Gastrocnemius medialis (tissue), 4 donors: ENCODE measurements at regions not wholly inside any gene's neighbourhood (a gene's known extent, or its start where the extent isn't known, plus 50 kb on each side); places are given as distances from the start of the nearest gene placed in this dataset.
"Not testable (repeated sequence)": the region's sequence is repeated elsewhere in the genome, so short reads cannot be mapped to it uniquely, and the experiment has no call there.

ENCODE experiments used
- ATAC-seq, 2 donors: fragments of 150-250 bp; one replicate each; pipeline ENCODE4 v1.9.1; 2016
- DNase-seq, 2 donors: peaks; one replicate each; pipeline ENCODE4 v3.0.0-alpha.2; 2019
- H3K27ac ChIP-seq, 4 donors: fragments of 200-600 bp; sonication (generic); 1 replicate in 1 of 4; 2 replicates in 3 of 4; pipeline ENCODE4 v1.5.1; 2016 to 2018; ENCODE audit warnings: mild to moderate bottlenecking in 2 of 4, moderate library complexity in 1 of 4
- H3K27me3 ChIP-seq, 3 donors: fragments of 200-600 bp; sonication (generic) in 2 of 3; 1 replicate in 1 of 3; 2 replicates in 2 of 3; pipeline versions ENCODE4 v1.5.1 to v1.6.0; 2016 to 2019; ENCODE audit warnings: mild to moderate bottlenecking in 1 of 3, moderate library complexity in 1 of 3
- H3K36me3 ChIP-seq, 2 donors: fragments of 200-600 bp; sonication (generic) in 1 of 2; one replicate each; pipeline ENCODE4 v1.5.1; 2017 to 2018
- H3K4me1 ChIP-seq, 2 donors: fragments of 200-600 bp; sonication (generic) in 1 of 2; one replicate each; pipeline ENCODE4 v1.5.1; 2016 to 2017; ENCODE audit warnings: mild to moderate bottlenecking in 2 of 2
- H3K4me3 ChIP-seq, 4 donors: fragments of 200-600 bp; sonication (generic) in 3 of 4; 1 replicate in 1 of 4; 2 replicates in 3 of 4; pipeline ENCODE4 v1.5.1; 2016 to 2019; ENCODE audit warnings: mild to moderate bottlenecking in 2 of 4
- H3K9me3 ChIP-seq, 3 donors: fragments of 200-600 bp; sonication (generic) in 2 of 3; 1 replicate in 1 of 3; 2 replicates in 2 of 3; pipeline ENCODE4 v1.5.1; 2016 to 2019
- CTCF ChIP-seq, 5 experiments: fragments of 450-650 bp in 3 of 5; fragments of 200-600 bp in 2 of 5; sonication (generic) in 2 of 5; IDR thresholded peaks in 4 of 5; conservative IDR thresholded peaks in 1 of 5; 1 replicate in 4 of 5; 2 replicates in 1 of 5; pipeline ENCODE4 v1.5.1; 2016 to 2019; ENCODE audit warnings: antibody characterized with exemption in 5 of 5, mild to moderate bottlenecking in 3 of 5, moderate library complexity in 3 of 5
- POLR2A ChIP-seq, 2 donors: fragments of 450-650 bp; IDR thresholded peaks; one replicate each; pipeline ENCODE4 v1.6.1; 2017; ENCODE audit warnings: antibody characterized with exemption in 2 of 2, mild to moderate bottlenecking in 2 of 2, moderate library complexity in 2 of 2
- in situ Hi-C, 4 donors: fragments of 200-750 bp; cut with MboI; loops; one replicate each; pipeline versions ENCODE4 v1.15.0 to v1.8.0; 2017; ENCODE audit warnings: low sequenced_read_pairs in 4 of 4
- intact Hi-C: fragments of 100-400 bp; cut with DNase I; formaldehyde crosslinking; loops from one replicate; pipeline ENCODE4 v1.15.1; 2023; ENCODE audit warnings: low total_unique reads

- no peak for TF ChIP-seq POLR2A (IDR thresholded peaks at IDR 0.05)
- TF ChIP-seq CTCF (IDR thresholded peaks at IDR 0.05 in 4 of 5, conservative IDR thresholded peaks at IDR 0.05 in 1 of 5) = no peak
- Histone ChIP-seq H3K9me3 (no peaks in the 10 kb centered on the region), H3K27ac (no peak overlapping the region), H3K27me3 (no peaks in the 10 kb centered on the region), H3K4me1 (peaks cover 0 to 10% of the 10 kb centered on the region in 2 donors), H3K4me3 (no peak overlapping the region), H3K36me3 (no peaks in the 10 kb centered on the region)
- in situ Hi-C loops = loop anchor here in 1 of 4 donors (10.0 kb wide), 1 partner anchor 122 kb away; no protein-coding TSS in a partner anchor
- no peak for ATAC-seq
- intact Hi-C loops = no loop called here
- DNase-seq = no peak
Observed at GRCh38 chr6:157753291-157753690, 69.8 kb upstream of the SNX9 start.

- H3K4me1 ChIP-seq, H3K27ac ChIP-seq, intact Hi-C loops, H3K9me3 ChIP-seq, DNase-seq, H3K27me3 ChIP-seq, ATAC-seq, H3K36me3 ChIP-seq, H3K4me3 ChIP-seq: not testable (repeated sequence)
- in situ Hi-C loops = loop anchor here in 1 of 4 donors (10.0 kb wide), 1 partner anchor 121 kb away; no protein-coding TSS in a partner anchor
Observed at GRCh38 chr6:157753801-157754200, 69.2 kb upstream of the SNX9 start.

- no peak overlapping the region for H3K4me3 ChIP-seq
- no peak for ATAC-seq
- H3K27me3 ChIP-seq = no peaks in the 10 kb centered on the region
- DNase-seq = no peak
- H3K36me3 ChIP-seq = no peaks in the 10 kb centered on the region
- TF ChIP-seq POLR2A (IDR thresholded peaks at IDR 0.05) = no peak
- TF ChIP-seq CTCF (IDR thresholded peaks at IDR 0.05 in 4 of 5, conservative IDR thresholded peaks at IDR 0.05 in 1 of 5) = no peak
- H3K27ac ChIP-seq = no peak overlapping the region
- in situ Hi-C loops (loop anchor here in 1 of 4 donors (10.0 kb wide), 1 partner anchor 120 kb away; no protein-coding TSS in a partner anchor), intact Hi-C loops (no loop called here)
- no peaks in the 10 kb centered on the region for H3K9me3 ChIP-seq
- peaks cover 0 to 10% of the 10 kb centered on the region in 2 donors for H3K4me1 ChIP-seq
Observed at GRCh38 chr6:157754351-157754750, 68.7 kb upstream of the SNX9 start.

DNA sequence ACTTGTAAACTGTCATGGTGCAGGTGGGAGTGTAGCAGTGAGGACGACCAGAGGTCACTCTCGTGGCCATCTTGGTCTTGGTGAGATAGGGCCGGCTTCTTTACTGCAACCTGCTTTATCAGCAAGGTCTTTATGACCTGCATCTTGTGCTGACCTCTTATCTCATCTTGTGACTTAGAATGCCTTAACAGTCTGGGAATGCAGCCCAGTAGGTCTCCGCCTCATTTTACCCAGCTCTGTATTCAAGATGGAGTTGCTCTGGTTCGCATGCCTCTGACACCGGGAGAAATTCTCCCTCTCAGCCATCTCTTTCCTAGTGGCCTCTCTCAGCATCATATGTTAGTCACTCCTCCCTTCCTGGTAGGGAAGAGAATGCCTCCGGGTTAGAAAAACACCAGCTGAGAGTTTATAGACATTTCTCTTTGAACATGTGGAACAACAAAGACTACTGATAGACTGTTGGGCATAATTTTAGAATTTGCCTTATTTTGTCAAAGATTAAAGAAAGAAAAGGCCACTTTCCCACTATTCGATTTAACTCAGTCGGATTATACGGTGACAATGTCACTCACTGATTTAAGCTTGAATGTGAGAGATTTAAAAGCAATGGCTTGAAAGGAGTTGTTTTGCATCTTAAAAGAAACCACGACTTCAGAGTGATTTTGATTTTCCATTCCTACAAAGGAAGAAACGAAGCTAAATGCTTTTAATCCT lies 67.9 kb upstream of the SNX9 start:
- Histone ChIP-seq H3K4me3 (no peak overlapping the region), H3K27me3 (no peaks in the 10 kb centered on the region), H3K4me1 (peaks cover 0 to 10% of the 10 kb centered on the region in 2 donors), H3K36me3 (no peaks in the 10 kb centered on the region), H3K9me3 (no peaks in the 10 kb centered on the region), H3K27ac (no peak overlapping the region)
- in situ Hi-C loops (loop anchor here (5.0 to 10.0 kb wide), 3 partner anchors 117 to 122 kb away; no protein-coding TSS in a partner anchor), intact Hi-C loops (loop anchor here (5.0 kb wide), 1 partner anchor 88 kb away; no protein-coding TSS in a partner anchor)
- ATAC-seq = no peak
- no peak for DNase-seq
- TF ChIP-seq POLR2A (IDR thresholded peaks at IDR 0.05) (no peak), CTCF (IDR thresholded peaks at IDR 0.05 in 4 of 5, conservative IDR thresholded peaks at IDR 0.05 in 1 of 5) (no peak)

- Histone ChIP-seq H3K9me3 (no peaks in the 10 kb centered on the region), H3K4me1 (peaks cover 0 to 10% of the 10 kb centered on the region in 2 donors), H3K36me3 (no peaks in the 10 kb centered on the region), H3K4me3 (no peak overlapping the region), H3K27me3 (no peaks in the 10 kb centered on the region), H3K27ac (no peak overlapping the region)
- in situ Hi-C loops = loop anchor here (5.0 to 10.0 kb wide), 3 partner anchors 116 to 121 kb away; no protein-coding TSS in a partner anchor
- TF ChIP-seq POLR2A (IDR thresholded peaks at IDR 0.05) (no peak), CTCF (IDR thresholded peaks at IDR 0.05 in 4 of 5, conservative IDR thresholded peaks at IDR 0.05 in 1 of 5) (no peak)
- ATAC-seq (no peak), DNase-seq (no peak)
- intact Hi-C loops = loop anchor here (1.0 to 5.0 kb wide), 3 partner anchors 89 to 316 kb away; no protein-coding TSS in a partner anchor
Observed at GRCh38 chr6:157755746-157756411, 67.2 kb upstream of the SNX9 start.
